ENCODE measurements at regions not wholly inside any gene's neighbourhood (a gene's known extent, or its start where the extent isn't known, plus 50 kb on each side); places are given as distances from the start of the nearest gene placed in this dataset.

- TF ChIP-seq SP1 (IDR thresholded peaks at IDR 0.05) = no peak
- TF ChIP-seq FOXA1 (IDR thresholded peaks at IDR 0.05) = no peak
These were observed 229.4 kb downstream of the MID1IP1 start (continued) for GRCh38 chrX:39030636-39031035.

DNA sequence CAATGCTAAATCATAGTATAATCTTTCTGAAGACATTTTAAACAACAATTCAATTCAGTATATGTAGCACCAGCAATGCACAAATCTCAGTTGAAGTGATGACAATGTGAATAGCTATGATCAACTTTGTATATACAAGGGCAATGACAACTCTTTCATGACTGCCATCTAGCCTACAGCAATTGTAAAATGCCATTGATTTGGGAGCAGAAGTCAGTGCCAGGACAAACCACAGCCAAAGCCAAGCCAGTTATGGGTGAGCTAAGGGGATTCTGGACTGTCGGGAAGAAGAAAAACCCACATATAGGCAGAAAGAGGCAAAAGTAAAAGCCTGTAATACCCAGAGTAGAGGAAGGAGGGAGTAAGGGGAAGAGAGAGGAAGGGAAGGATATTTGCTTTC, 238.6 kb downstream of the MID1IP1 start:
- H3K4me3 ChIP-seq (ENCODE audit: low read depth in 1 of 3, low read length in 3 of 3) = no peak overlapping the region
- no peak for DNase-seq (ENCODE audit: low spot score)
- no peaks in the 10 kb centered on the region for H3K9me3 ChIP-seq (ENCODE audit: control insufficient read depth in 4 of 4, low read length in 3 of 4)
- H3K4me1 ChIP-seq (ENCODE audit: control insufficient read depth in 4 of 4, insufficient read depth in 4 of 4, low read length in 3 of 4) = peaks cover 0 to 22% (median 18%) of the 10 kb centered on the region in 4 donors
- H3K36me3 ChIP-seq (ENCODE audit: control insufficient read depth in 4 of 4, insufficient read depth in 3 of 4, low read depth in 1 of 4, low read length in 3 of 4) = no peaks in the 10 kb centered on the region
- TF ChIP-seq SP1 (IDR thresholded peaks at IDR 0.05) (no peak), HNF4G (IDR thresholded peaks at IDR 0.05) (no peak), GABPA (IDR thresholded peaks at IDR 0.05 in 1 of 2, conservative IDR thresholded peaks at IDR 0.05 in 1 of 2) (no peak), FOXA1 (IDR thresholded peaks at IDR 0.05) (no peak), FOXA2 (IDR thresholded peaks at IDR 0.05) (no peak), NR2F2 (IDR thresholded peaks at IDR 0.05) (no peak), RXRA (IDR thresholded peaks at IDR 0.05) (no peak), YY1 (IDR thresholded peaks at IDR 0.05) (no peak), TAF1 (conservative IDR thresholded peaks at IDR 0.05) (no peak), HNF4A (conservative IDR thresholded peaks at IDR 0.05) (no peak), RAD21 (IDR thresholded peaks at IDR 0.05) (no peak), ZBTB33 (IDR thresholded peaks at IDR 0.05) (no peak), REST (IDR thresholded peaks at IDR 0.05) (no peak), EGR1 (IDR thresholded peaks at IDR 0.05; ENCODE audit: low read depth in 2 of 2) (no peak), JUND (IDR thresholded peaks at IDR 0.05) (no peak)
- TF ChIP-seq, protein P1, sequence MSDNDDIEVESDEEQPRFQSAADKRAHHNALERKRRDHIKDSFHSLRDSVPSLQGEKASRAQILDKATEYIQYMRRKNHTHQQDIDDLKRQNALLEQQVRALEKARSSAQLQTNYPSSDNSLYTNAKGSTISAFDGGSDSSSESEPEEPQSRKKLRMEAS (IDR thresholded peaks at IDR 0.05) = no peak
- TF ChIP-seq, protein P2, sequence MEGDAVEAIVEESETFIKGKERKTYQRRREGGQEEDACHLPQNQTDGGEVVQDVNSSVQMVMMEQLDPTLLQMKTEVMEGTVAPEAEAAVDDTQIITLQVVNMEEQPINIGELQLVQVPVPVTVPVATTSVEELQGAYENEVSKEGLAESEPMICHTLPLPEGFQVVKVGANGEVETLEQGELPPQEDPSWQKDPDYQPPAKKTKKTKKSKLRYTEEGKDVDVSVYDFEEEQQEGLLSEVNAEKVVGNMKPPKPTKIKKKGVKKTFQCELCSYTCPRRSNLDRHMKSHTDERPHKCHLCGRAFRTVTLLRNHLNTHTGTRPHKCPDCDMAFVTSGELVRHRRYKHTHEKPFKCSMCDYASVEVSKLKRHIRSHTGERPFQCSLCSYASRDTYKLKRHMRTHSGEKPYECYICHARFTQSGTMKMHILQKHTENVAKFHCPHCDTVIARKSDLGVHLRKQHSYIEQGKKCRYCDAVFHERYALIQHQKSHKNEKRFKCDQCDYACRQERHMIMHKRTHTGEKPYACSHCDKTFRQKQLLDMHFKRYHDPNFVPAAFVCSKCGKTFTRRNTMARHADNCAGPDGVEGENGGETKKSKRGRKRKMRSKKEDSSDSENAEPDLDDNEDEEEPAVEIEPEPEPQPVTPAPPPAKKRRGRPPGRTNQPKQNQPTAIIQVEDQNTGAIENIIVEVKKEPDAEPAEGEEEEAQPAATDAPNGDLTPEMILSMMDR (IDR thresholded peaks at IDR 0.05; ENCODE audit: low read depth, low read length, missing input control) = no peak
- TF ChIP-seq, protein P3, sequence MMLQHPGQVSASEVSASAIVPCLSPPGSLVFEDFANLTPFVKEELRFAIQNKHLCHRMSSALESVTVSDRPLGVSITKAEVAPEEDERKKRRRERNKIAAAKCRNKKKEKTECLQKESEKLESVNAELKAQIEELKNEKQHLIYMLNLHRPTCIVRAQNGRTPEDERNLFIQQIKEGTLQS (IDR thresholded peaks at IDR 0.05) = no peak
- WGBS = 35% methylated on average over 1 of the region's 1 CpG
- no peak overlapping the region for H3K9ac ChIP-seq (ENCODE audit: low read depth in 1 of 2, low read length in 2 of 2)
- H3K27me3 ChIP-seq (ENCODE audit: control insufficient read depth in 4 of 4, insufficient read depth in 4 of 4, low read length in 3 of 4) = peaks cover 0 to 3% (median 0%) of the 10 kb centered on the region in 4 donors
- H3K27ac ChIP-seq (ENCODE audit: low read depth in 1 of 2, low read length in 2 of 2) = no peak overlapping the region
